Lung (tissue), 11 donors: ENCODE measurements at regions not wholly inside any gene's neighbourhood (a gene's known extent, or its start where the extent isn't known, plus 50 kb on each side); places are given as distances from the start of the nearest gene placed in this dataset.

Experiments used
- ATAC-seq: fragments of 200-7000 bp; cut with Tn5 transposase; one replicate; pipeline ENCODE4 v1.9.1; 2020; ENCODE audit warnings: moderate number of reproducible peaks; ENCODE audit not compliant: insufficient read depth, low FRiP score
- DNase-seq, 3 donors: peaks; one replicate each; pipeline ENCODE4 v3.0.0-alpha.2; 2013 to 2017
- H3K27ac ChIP-seq, 2 donors: one replicate each; pipeline ENCODE4 v1.5.1; 2013; ENCODE audit warnings: mild to moderate bottlenecking in 2 of 2, moderate library complexity in 2 of 2, control low read depth in 1 of 2, inconsistent platforms in 1 of 2, low read depth in 1 of 2, low read length in 1 of 2
- H3K27me3 ChIP-seq, 3 donors: one replicate each; pipeline ENCODE4 v1.5.1; 2013; ENCODE audit warnings: low read length in 2 of 3; ENCODE audit not compliant: control insufficient read depth in 3 of 3, insufficient read depth in 3 of 3
- H3K36me3 ChIP-seq, 4 donors: one replicate each; pipeline ENCODE4 v1.5.1; 2013; ENCODE audit warnings: low read length in 4 of 4, mild to moderate bottlenecking in 1 of 4, moderate library complexity in 1 of 4; ENCODE audit not compliant: control insufficient read depth in 4 of 4, insufficient read depth in 4 of 4
- H3K4me1 ChIP-seq, 5 donors: one replicate each; pipeline ENCODE4 v1.5.1; 2013; ENCODE audit warnings: low read length in 5 of 5, mild to moderate bottlenecking in 2 of 5, moderate library complexity in 1 of 5; ENCODE audit not compliant: control insufficient read depth in 5 of 5, insufficient read depth in 5 of 5
- H3K4me3 ChIP-seq: one replicate; pipeline ENCODE4 v1.5.1; 2013; ENCODE audit warnings: mild to moderate bottlenecking, control low read depth, moderate library complexity
- H3K9ac ChIP-seq, 2 donors: one replicate each; pipeline ENCODE4 v1.5.1; 2013; ENCODE audit warnings: low read length in 2 of 2, control low read depth in 1 of 2; ENCODE audit not compliant: insufficient read depth in 1 of 2
- H3K9me3 ChIP-seq, 4 donors: one replicate each; pipeline ENCODE4 v1.5.1; 2013; ENCODE audit warnings: low read length in 3 of 4, mild to moderate bottlenecking in 1 of 4, moderate library complexity in 1 of 4; ENCODE audit not compliant: control insufficient read depth in 4 of 4, insufficient read depth in 3 of 4
- WGBS, 2 donors: extraction: QIAGEN DNeasy Blood & Tissue Kit; methylation state at CpG; one replicate each; pipeline ENCODE4 v1.1.7; 2013; 5-methylcytosine and 5-hydroxymethylcytosine counted together
- TF ChIP-seq, protein P1 (sequence below): IDR thresholded peaks from 2 replicates; pipeline ENCODE4 v1.5.1; 2012; ENCODE audit warnings: mild to moderate bottlenecking; ENCODE audit errors: control extremely low read depth, extremely low read depth
- donor health status: control.
- donor health status: control.
- donor health status: Bipolar disorder and iron deficiency.
- donor health status: healthy.
- donor health status: DM: yes; HTN: yes; CAD: no.

DNA sequence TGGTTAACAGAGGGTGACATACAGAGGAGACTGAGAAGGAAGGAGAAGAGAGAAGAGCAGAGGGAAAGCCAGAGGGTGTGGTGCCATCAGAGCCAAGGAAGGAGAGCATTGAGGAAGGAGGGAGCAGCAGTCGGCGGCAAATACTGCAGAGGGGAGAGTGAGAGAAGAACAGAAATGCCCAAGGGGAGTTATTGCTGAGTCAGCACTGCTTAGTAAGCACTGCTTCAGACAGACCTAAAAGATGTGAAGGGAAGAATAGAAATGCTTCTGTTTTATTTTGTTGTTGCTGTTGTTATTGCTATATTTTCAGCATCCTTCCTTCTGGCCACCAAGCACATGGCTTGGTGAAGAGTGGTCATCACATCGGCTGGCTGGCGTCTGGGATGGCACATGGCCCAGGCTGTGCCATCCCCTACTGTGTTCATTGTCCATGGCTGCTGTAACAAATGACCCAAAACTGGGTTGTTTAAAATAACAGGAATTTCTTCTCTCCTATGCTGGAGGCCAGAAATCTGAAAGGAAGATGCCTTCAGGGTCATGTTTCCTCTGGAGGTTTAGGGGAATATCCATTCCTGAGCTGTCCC is 204.1 kb upstream of the CNR1 start:
- TF ChIP-seq, protein P1, sequence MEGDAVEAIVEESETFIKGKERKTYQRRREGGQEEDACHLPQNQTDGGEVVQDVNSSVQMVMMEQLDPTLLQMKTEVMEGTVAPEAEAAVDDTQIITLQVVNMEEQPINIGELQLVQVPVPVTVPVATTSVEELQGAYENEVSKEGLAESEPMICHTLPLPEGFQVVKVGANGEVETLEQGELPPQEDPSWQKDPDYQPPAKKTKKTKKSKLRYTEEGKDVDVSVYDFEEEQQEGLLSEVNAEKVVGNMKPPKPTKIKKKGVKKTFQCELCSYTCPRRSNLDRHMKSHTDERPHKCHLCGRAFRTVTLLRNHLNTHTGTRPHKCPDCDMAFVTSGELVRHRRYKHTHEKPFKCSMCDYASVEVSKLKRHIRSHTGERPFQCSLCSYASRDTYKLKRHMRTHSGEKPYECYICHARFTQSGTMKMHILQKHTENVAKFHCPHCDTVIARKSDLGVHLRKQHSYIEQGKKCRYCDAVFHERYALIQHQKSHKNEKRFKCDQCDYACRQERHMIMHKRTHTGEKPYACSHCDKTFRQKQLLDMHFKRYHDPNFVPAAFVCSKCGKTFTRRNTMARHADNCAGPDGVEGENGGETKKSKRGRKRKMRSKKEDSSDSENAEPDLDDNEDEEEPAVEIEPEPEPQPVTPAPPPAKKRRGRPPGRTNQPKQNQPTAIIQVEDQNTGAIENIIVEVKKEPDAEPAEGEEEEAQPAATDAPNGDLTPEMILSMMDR: no peak
- Histone ChIP-seq H3K9ac (no peak overlapping the region), H3K4me3 (no peak overlapping the region), H3K27ac (no peak overlapping the region), H3K27me3 (no peaks in the 10 kb centered on the region), H3K36me3 (no peaks in the 10 kb centered on the region), H3K9me3 (no peaks in the 10 kb centered on the region), H3K4me1 (no peaks in the 10 kb centered on the region)
- ATAC-seq: no peak
- DNase-seq: no peak
- WGBS, 2 donors: 81 to 95% methylated on average over 4 of the region's 4 CpGs

- no peaks in the 10 kb centered on the region for H3K36me3 ChIP-seq
- H3K9ac ChIP-seq: no peak overlapping the region
- TF ChIP-seq, protein P1: no peak
- H3K9me3 ChIP-seq: no peaks in the 10 kb centered on the region
- no peaks in the 10 kb centered on the region for H3K27me3 ChIP-seq
- 82 to 87% methylated on average over 3 of the region's 3 CpGs for WGBS, 2 donors
- DNase-seq (no peak), ATAC-seq (no peak)
- H3K4me3 ChIP-seq: no peak overlapping the region
- no peaks in the 10 kb centered on the region for H3K4me1 ChIP-seq
- no peak overlapping the region for H3K27ac ChIP-seq
Measured at GRCh38 chr6:88369262-88369661, 203.1 kb upstream of the CNR1 start.

GRCh38 chr6:88368071-88368787 is 202.1 kb upstream of the CNR1 start:
- no peak for ATAC-seq
- H3K4me3 ChIP-seq: no peak overlapping the region
- 84 to 89% methylated on average over 2 of the region's 2 CpGs for WGBS, 2 donors

More at GRCh38 chr6:88368071-88368787, 202.1 kb upstream of the CNR1 start:
- Histone ChIP-seq H3K27me3 (no peaks in the 10 kb centered on the region), H3K4me1 (no peaks in the 10 kb centered on the region), H3K27ac (no peak overlapping the region), H3K36me3 (no peaks in the 10 kb centered on the region), H3K9me3 (no peaks in the 10 kb centered on the region), H3K9ac (no peak overlapping the region)
- TF ChIP-seq, protein P1: no peak
- DNase-seq: no peak
